Keratinocyte (primary cell): ENCODE measurements at regions not wholly inside any gene's neighbourhood (a gene's known extent, or its start where the extent isn't known, plus 50 kb on each side); places are given as distances from the start of the nearest gene placed in this dataset.

ENCODE experiments used
- EZH2 ChIP-seq: IDR thresholded peaks from one replicate; pipeline ENCODE4 v1.6.1; 2012; ENCODE audit warnings: inconsistent platforms, mild to moderate bottlenecking, low read length, moderate library complexity
- TF ChIP-seq, protein P1 (sequence below), 3 experiments: IDR thresholded peaks in 1 of 3; conservative IDR thresholded peaks in 1 of 3; optimal IDR thresholded peaks in 1 of 3; 2 replicates in 2 of 3; 3 replicates in 1 of 3; pipeline versions ENCODE3 to v1.5.1; 2011; ENCODE audit warnings: low read length in 3 of 3, mild to moderate bottlenecking in 3 of 3, moderate library complexity in 2 of 3, control low read depth in 1 of 3, inconsistent platforms in 1 of 3; ENCODE audit not compliant: insufficient read depth in 2 of 3; ENCODE audit errors: extremely low read depth in 1 of 3

DNA sequence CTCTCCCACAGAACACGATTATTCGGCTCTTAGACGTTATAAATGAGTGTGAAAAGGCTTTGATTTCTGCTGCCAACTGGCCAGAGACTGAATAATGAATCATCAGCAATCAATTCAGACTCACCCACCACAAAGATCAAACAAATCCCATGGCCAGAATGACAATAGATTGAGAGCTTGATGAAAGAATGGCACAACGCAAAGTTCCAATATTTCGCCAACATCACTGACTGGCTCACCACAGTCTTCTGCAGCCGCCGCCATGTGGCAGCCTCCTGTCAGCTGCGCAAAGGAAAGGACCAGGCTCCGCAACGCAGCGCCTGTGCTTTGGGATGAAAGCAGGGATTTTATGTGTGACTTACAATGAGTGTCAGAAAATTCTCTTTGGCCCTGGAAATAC lies 104.4 kb upstream of the SOX11 start:
- TF ChIP-seq, protein P1, sequence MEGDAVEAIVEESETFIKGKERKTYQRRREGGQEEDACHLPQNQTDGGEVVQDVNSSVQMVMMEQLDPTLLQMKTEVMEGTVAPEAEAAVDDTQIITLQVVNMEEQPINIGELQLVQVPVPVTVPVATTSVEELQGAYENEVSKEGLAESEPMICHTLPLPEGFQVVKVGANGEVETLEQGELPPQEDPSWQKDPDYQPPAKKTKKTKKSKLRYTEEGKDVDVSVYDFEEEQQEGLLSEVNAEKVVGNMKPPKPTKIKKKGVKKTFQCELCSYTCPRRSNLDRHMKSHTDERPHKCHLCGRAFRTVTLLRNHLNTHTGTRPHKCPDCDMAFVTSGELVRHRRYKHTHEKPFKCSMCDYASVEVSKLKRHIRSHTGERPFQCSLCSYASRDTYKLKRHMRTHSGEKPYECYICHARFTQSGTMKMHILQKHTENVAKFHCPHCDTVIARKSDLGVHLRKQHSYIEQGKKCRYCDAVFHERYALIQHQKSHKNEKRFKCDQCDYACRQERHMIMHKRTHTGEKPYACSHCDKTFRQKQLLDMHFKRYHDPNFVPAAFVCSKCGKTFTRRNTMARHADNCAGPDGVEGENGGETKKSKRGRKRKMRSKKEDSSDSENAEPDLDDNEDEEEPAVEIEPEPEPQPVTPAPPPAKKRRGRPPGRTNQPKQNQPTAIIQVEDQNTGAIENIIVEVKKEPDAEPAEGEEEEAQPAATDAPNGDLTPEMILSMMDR (optimal IDR thresholded peaks at IDR 0.05 in 1 of 3, IDR thresholded peaks at IDR 0.05 in 1 of 3, conservative IDR thresholded peaks at IDR 0.05 in 1 of 3; ENCODE audit: extremely low read depth in 1 of 3, insufficient read depth in 2 of 3, low read length in 3 of 3) = no peak
- TF ChIP-seq EZH2 = no peak
